Activated CD4-positive, alpha-beta T cell treated with anti-CD3 and anti-CD28 coated beads for 1 hour (primary cell): ENCODE measurements at regions not wholly inside any gene's neighbourhood (a gene's known extent, or its start where the extent isn't known, plus 50 kb on each side); places are given as distances from the start of the nearest gene placed in this dataset.

Experiments
- DNase-seq: peaks from one replicate; pipeline ENCODE4 v3.0.0-alpha.2; 2020

DNA sequence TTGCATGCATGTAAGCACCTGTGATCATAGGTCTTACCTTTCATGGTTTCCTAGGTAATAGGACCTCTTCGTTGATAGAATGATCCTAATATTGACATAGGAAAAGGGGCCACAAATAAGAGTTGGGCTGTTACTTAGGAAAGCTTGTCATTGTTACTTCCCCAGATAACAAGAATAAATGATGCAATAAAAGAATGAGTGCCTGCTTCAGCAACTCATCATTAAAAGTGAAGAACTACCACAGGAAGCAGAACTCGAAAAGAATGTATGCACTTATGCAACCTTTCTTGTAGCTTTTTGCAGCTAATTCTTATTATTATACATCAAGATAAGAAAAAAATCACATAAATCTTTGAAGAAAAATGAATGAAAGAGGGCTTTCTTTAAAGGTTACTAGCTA, 548.6 kb downstream of the LTN1 start:
- DNase-seq, result no peak

DNA sequence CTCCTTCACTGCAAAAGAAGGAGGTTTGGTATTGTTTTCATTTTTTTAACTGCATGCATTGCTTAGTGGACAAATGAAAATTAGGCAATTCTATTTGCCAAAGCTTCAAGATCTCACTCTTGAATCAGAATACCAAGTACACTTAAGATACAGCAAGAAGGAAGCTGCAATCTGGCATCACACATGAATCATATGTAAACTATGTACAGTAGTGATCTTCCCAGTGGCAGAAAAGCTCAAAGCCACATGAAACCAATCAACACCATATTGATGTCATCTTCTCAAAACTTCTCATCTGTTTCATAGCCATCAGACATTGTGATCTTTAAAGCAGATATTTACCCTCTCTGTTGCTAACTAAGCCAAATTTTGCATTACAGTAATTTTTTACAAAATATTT, 550.1 kb downstream of the LTN1 start:
- DNase-seq, result no peak

DNA sequence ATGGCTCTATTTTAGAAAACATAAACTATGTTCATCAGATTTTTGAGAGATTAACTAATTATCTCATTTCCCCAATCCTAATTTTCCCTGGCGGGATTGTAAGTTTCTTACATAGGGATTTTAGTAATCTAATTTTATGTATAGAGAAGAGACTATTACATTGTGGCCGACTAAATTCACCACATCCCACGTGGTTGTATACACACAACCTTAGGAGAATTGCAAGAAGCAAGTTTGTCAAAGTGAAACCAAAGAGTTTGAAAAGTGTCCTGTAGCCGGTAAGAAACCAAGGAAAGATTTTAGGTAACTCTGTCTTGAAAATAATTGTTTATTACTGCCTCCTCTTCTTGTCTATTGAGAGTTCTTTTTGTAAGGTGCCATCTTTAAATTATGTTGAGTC, 550.6 kb downstream of the LTN1 start:
- no peak for DNase-seq

DNA sequence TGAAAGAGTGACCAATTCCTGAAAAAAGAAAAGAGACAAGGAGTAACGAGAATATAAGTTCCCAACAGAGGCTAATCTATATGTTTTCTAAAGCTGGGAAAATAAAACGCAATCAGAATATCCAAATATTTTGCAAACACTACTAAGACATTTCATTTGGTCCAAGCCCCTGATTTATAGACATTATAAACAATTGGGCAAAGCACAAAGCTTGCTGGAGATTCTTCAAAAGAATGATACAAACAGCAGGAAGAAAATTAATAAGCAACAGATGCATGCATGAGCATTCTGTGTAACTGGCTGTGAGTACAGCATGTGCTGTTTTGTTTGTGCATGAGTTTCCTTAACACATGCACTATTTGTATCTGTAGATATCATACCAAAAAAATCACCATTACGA, 552.9 kb downstream of the LTN1 start:
- DNase-seq, result no peak

DNA sequence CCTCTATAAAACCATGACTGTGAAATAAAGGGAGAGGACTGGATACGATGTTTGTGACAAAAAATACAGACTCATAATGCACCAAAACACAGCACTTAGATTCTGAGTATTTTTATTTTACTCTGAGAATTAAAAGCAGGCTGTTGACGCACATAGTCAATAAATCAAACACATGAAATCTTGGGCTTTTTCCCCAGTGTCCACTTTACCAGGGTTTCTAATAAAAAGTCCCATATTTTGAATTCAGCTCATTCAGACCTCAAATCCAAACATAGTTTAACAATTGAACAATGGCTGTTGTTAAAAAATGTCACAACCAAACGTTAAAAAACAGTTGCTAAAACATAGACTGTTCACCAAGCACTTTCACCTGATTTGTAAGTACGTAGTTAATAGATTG, 553.4 kb downstream of the LTN1 start:
- DNase-seq, result no peak

DNA sequence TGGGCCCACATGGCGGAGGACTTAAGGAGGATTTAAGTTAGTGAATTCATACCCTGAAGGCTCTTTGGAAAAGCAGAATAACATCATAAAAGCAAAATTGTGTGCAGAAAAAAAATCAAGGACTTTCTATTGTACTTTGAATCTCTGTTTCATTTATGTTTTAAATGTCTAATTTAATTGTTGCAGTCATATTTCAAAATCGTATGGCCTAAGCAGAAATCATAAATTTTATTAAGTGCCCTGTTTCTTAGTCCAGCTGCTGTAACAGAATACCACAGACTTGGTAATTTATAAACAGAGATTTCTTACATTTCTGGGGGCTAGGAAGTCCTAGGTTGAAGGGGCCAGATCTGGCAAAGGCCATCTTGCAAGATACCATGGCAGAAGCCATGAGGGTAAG, 555.6 kb downstream of the LTN1 start:
- no peak for DNase-seq

DNA sequence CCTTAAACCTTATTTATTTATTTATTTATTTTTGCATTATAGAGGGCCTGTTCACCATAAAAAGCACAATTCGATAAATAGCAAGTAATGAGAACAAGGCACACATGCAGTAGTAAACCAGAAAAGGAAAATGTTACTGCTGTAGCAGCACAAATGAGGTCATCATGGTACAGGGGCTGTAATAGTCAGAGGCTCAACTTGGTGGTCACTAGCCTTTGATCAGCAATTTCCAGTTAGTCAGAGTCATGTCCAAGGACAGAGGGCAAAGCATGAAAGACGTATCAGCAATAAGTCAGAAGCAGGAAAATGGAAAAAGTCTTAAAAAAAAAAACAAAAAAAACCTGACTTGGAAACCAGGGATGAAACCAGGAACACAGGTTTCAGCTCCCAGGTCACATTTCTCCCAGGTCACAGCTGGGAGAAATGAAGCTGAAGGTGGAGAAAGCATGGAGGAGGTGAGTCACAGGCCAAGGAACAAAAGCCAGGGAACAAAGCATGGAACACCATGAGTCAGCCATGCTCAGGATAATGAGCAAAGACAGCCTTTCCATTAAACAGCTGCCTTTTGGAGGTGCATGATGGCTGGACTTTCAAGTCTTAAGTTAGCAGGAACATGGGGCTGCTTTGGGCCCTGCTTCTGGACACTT, 556.3 kb downstream of the LTN1 start:
- DNase-seq, result no peak

DNA sequence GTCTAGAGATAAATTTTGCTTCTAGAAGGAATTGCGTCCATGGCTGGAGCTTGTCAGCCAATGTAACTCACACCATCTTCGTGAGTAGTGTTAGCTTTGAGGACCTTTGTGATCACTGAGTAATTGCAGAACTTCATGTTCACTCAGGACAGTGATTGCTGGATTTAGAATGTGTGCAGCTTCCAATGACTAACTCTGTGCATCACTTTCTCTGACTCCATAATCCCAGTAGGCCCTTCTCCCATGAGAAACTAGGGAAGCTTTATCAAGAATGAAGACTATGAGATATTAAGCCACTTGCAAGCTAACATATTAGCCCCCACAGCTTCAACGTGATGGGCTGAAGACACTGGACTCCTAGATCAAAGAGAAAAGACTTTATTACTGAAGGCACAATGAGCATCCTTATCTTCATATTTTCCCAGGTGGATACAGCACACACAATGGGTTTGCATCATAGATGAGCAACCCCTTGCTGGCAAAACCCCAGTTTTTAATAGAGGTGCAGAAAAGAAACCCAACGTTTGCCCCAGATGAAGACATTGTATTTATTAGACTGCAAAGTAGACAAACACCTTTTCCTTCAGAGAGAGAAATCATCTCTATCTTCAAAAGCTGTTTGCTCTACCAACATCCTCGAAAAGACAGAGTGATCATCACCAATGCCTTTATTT, 561.0 kb downstream of the LTN1 start:
- DNase-seq, result no peak

DNA sequence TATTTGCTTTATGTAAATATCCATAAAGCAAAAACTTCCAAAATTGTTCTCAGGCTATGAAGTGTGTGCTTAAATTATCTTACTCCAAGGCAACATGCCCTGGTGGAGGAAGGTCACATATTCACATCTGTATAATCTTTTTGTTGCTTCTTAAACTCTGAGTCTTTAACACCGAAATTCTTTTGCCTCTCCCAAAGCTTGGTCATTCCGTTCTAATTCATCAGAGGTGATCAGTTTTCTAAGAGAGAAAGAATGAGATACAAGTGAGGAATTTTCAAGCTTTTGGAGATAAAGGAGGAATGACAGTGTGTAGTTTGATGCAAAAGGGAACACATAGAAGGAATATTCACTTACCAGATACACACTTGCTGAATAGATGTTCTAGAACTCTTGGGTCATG, 561.7 kb downstream of the LTN1 start:
- no peak for DNase-seq

DNA sequence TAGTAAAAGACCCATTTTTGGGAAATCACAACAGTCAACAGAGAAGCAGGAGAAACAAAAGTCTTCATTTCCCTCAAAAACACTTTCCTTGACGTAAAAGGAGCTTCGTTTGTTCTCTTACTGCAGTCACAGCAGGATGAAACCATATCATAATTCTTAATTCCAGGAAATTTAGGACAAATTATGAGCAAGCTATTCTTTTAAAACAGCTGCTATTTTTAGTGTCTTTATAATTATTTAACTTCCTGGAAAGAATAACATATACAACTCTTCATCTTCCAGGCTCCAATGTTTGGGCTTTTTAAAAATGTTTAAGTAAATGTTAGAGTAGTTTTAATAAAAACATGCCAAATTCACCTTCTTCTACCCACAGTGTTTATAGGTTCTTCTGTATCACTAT, 563.5 kb downstream of the LTN1 start:
- DNase-seq, result no peak

DNA sequence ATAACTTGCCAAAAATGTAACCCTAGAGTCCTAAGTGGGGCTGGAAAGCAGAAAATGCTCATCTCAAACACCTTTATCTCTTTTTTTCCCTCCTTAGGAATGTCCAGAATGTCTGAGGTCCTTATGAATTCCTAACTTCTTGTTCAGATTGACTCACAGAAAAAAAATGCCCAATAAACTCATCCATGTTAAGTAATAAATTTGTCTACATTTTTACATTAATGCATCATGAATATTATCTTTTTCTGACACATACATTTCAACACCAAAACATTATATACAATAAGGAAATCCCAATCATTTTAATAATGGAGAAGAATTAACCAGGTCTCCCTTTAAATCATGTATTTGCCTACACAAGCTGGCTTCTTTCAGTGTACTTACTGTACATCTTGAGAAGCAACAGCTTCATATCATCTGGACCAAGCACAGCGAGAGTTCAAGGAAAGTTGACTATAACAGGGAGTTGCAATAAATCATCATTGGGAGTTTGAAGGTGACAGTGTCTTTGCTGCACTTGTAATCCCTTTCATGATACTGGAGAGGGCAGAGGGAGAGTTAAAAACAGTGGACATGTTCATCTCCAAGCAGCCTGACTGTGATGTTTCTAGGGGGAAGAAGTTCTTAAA, 565.2 kb downstream of the LTN1 start:
- no peak for DNase-seq

DNA sequence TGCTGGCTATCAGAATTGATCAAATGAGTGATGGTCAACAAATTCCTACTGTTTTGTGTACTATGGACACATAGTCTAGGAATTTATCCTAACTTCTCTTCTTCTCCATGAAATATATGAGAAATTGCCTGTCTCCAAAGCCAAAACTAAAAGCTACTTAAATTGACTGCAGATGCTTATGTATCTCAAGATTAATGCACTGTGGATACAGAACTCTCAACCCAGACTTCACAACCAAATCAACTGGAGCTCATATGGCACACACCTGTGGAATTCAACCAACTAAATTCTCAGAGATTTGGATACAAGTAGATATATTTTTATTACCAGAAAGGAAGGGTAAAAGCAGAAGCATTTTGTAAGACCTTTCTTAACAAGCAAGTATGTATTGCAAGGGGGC, 566.1 kb downstream of the LTN1 start:
- no peak for DNase-seq

DNA sequence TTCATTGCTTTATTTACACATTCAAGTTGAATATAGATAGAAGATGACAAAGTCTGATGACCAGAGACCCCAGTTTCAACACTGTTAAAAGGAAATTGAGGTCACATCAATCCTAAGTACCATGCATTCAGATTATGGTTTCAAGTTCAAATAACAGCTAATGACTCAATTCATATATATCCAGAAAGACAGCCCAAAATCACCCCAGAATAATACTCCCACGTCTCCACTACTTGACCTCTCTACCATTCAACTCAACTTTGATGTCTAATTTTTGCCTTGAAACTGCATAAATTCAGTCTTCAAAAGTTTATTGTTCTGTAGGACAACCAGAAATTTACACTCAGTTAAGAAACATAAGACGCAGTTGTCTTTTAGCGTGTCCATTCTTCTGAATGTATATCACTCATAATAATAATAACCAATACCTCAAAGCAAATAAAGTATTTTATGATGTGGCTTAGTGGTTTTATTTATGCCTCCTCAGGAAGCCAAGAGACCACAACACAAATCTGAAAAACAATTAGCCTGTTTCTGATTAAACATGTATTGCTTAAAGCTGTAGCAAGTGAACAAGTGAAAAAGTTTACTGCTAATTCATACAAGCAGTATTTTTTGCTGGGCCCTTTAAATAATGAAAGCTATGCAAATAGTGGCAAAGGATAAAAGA, 569.0 kb downstream of the LTN1 start:
- DNase-seq, result no peak

DNA sequence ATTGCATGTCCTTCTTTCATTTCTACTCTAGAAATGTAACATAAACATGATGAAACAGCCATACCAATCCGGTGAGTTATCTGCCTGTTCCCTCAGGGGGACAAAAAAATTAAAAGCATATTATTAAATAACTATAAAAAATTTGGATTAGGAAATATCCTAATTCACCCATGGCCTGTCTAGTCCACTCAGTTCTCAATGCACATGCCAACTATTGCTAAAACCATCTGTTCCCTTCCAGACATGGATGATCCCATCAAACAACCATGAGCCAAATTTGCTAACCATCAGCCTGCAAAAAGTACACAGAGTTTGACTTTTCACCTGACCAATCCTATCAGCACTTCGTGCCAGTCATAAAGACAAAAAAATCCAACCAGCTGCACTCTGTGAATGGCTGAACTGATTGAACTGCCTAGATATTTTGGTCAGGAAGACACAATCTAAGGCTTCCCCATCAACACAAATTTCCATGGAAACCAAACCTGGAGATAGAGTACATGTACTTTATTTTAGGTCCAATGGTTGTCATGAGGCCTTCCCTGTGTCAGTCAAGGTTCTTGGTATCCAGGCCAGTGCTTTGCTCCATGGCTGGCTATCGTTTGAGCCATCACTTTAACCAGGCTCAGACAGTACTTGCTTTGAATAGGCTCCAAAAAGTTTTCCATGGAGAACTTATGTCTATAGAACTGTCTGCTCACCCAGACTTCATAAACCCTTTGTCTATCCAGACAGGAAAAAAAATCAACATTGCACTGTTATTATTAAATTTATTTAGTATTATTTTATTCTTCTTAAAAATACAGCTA, 570.8 kb downstream of the LTN1 start:
- no peak for DNase-seq

DNA sequence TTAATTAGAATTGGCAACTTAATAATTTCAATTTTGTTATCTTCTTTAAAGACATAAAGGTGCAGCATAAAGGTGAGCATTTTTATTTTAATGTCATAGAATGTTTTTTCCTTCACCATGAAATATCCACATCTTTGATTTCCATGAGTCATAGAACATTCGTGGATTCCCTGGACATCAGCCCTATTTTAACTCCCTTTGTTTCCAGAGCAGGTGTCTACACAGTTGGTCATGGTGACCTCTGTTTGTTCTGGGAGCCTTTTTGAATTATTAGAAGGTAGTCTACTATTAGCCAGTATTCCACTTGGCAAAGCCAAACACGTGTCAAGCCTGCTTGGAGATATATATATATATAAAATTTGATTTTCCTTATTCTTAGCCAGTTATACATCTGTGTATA, 572.9 kb downstream of the LTN1 start:
- DNase-seq, result no peak

DNA sequence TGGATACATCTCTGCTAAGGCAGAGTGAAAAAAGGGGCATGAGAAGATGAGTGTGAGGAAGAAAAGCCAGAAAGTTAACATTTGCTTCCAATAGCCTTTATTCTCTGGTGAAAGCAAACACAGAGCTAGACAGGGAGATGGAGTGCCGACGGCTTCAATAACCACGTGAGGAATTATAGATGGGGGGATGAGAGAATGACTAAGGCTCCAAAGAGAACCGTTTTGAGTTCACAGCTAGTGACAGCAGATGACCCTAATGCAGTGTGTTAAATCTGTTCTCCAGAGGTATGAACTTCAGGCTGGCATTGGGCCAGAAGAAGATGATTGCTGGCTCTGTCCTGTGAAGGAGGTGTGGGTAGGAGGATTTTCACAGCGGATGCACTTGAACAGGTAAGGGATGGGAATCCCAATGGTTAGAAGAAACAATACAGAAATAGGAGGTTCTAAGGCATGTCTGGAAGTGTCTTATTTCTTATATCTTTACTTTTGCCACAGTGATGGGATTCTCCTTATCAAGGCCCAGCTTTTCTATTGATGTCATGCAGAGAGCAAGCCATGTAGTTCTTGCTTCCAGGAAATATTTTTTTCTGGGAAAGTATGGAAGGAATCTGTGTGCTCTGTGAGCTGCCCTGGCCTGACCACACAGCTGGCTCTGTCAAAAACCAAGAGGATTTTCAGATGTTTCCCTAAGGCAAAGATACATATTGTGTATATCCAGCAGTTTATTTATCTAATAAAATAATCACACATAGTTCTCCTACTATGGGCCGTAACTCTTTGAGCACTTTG, 573.8 kb downstream of the LTN1 start:
- DNase-seq, result no peak

DNA sequence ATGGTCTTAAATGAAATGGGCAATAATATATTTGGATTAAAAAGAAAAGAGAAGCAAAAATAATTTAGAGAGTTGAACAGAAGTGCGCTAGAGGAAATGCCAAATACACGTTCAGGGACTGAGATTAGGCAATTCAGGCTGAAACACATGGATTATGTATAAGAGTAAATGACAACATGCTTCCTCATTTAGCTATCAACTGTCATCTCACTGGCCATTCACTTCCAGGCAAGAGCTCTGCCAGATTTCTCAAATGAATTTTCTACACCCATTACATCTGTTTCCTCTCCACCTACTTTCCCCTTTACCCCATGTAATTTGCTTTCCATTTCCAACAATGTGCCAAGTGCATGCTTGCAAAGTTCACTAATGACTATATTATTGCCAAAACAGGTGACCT, 582.4 kb downstream of the LTN1 start:
- no peak for DNase-seq

DNA sequence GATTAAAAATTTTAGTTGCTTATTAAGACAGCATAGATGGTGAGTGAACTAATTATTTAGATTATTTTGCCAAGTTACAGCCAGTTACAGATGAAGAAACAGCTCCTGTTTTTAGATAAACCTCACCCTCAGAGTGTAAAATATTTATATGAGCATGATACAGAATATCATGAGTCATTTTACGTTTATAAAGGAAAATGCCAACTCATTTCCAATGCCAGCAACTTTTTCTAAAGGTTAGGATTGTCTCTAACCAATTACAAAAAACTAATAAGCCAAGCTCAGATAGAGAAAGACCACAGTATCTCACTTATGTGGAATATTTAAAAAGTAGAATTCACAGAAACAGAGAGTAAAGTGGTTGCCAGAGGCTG, 590.1 kb downstream of the LTN1 start:
- no peak for DNase-seq

DNA sequence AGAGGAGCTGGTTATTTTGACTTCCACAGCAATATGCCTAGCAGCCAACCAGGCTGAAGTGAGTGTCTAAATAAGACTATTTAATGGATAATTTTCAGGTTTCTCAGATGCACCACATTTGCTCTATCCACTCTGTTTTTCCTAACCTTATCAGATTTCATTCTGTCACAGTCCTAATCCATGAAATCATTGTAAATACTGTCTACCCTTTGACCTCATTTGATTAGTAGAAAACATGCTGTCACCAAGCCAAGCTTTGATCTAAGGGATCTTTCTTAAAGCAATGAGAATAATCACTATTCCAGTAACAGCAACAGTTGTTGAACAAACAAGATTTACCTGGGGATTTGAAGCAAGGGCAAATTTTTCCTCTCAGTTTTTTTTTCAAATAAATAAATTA, 595.6 kb downstream of the LTN1 start:
- DNase-seq, result no peak

DNA sequence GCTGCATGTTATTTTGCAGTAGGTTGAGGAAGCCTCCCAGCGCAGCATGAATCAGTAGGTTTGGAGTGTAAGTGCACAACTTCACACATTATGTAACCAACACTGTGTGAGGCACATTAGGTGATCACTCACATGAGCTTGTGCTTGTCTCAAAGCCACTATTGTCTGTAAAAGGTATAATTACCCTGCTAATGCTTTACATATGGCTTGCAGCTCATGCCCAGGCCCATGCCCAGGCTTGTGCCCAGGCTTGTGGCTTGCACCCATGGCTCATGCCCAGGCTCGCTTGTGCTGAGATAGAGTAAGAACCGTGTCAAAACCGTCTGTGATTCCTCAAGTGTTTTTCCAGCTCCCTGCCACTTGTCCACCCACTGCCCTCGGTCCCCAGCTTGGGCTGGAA, 596.3 kb downstream of the LTN1 start:
- DNase-seq, result no peak

DNA sequence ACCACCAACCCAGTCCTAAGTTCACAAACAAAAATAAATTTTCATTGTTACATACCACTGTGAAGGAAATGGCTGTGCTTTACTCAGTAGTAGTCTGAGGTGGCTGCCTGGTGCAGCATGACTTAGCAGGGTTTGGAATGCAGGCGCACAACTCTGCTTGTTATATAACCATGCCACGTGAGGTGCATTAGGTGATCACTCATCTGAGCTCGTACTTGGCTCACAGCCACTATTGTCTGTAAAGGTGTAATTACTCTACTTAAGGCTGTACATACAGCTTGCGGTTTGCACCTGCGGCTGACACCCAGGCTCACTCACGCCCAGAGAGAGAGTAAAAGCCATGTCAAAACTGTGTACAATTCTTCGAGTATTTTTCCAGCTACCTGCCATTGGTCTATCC, 599.4 kb downstream of the LTN1 start:
- DNase-seq, result no peak
